ENCODE measurements at regions not wholly inside any gene's neighbourhood (a gene's known extent, or its start where the extent isn't known, plus 50 kb on each side); places are given as distances from the start of the nearest gene placed in this dataset.

DNA sequence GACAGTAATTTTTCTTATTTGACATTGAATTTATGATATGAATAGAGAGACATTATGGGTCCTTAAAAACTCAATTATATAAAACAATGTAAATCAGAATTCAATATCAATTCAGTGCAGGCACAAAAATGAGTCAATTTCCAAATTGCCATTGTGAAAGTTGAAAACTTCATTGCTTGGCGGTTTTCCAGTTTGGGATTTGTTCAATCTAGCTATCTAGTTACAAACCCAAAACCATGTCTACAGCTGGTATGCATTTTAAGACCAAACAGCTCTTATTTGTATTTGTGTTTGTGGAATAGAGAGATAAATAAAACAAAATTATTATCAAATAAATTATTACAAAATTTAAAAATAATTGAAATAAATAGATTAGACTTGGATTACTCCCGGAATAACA lies 1206.6 kb upstream of the RAG2 start:
- H2BK12ac ChIP-seq (ENCODE audit: insufficient read length, low read depth, low read length) = no peak overlapping the region
- H3K56ac ChIP-seq (ENCODE audit: insufficient read length, low read depth, low read length) = no peak overlapping the region
- no peaks in the 10 kb centered on the region; a peak in 1 of 7 replicates for H3K36me3 Mint-ChIP-seq (ENCODE audit: insufficient read depth in 1 of 3, low read depth in 3 of 3)
- H2BK120ac ChIP-seq (ENCODE audit: low read depth, low read length, poor library complexity, severe bottlenecking) = no peak overlapping the region
- H3K23me2 ChIP-seq (ENCODE audit: insufficient read length, low read depth, low read length, poor library complexity, severe bottlenecking) = no peaks in the 10 kb centered on the region
- TF ChIP-seq, protein P1, sequence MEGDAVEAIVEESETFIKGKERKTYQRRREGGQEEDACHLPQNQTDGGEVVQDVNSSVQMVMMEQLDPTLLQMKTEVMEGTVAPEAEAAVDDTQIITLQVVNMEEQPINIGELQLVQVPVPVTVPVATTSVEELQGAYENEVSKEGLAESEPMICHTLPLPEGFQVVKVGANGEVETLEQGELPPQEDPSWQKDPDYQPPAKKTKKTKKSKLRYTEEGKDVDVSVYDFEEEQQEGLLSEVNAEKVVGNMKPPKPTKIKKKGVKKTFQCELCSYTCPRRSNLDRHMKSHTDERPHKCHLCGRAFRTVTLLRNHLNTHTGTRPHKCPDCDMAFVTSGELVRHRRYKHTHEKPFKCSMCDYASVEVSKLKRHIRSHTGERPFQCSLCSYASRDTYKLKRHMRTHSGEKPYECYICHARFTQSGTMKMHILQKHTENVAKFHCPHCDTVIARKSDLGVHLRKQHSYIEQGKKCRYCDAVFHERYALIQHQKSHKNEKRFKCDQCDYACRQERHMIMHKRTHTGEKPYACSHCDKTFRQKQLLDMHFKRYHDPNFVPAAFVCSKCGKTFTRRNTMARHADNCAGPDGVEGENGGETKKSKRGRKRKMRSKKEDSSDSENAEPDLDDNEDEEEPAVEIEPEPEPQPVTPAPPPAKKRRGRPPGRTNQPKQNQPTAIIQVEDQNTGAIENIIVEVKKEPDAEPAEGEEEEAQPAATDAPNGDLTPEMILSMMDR (conservative IDR thresholded peaks at IDR 0.05) = no peak
- H3K4me1 ChIP-seq (ENCODE audit: insufficient read depth, low read length) = no peaks in the 10 kb centered on the region
- no peak overlapping the region for H3K27ac Mint-ChIP-seq
- H3K14ac ChIP-seq (ENCODE audit: insufficient read depth, low read length) = no peak overlapping the region
- H2AK5ac ChIP-seq (ENCODE audit: insufficient read length, low read length) = no peak overlapping the region
- no peaks in the 10 kb centered on the region for H3K9me3 ChIP-seq (ENCODE audit: control insufficient read depth, low read depth, low read length)
- H3K9ac ChIP-seq (ENCODE audit: extremely low read depth, insufficient read length, low read length) = no peak overlapping the region
- no peak overlapping the region for H2AFZ ChIP-seq (ENCODE audit: low read length)
- H4K5ac ChIP-seq (ENCODE audit: insufficient read length, low read depth, low read length) = no peak overlapping the region
- H3K27me3 Mint-ChIP-seq (ENCODE audit: low read depth) = no peaks in the 10 kb centered on the region
- no peaks in the 10 kb centered on the region for H4K20me1 ChIP-seq (ENCODE audit: control insufficient read depth, insufficient read depth, insufficient read length)
- no peak overlapping the region for H3K4ac ChIP-seq (ENCODE audit: low read depth, low read length)
- H3T11ph ChIP-seq (ENCODE audit: low read length) = no peak overlapping the region
- no peak overlapping the region for H4K8ac ChIP-seq (replicated peaks; ENCODE audit: insufficient read length, low read depth, low read length)
- H3K79me1 ChIP-seq (ENCODE audit: insufficient read depth, low read depth, low read length, poor library complexity, severe bottlenecking) = no peaks in the 10 kb centered on the region
- H3K27me3 ChIP-seq (ENCODE audit: insufficient read depth, low read length) = no peaks in the 10 kb centered on the region
- H2BK15ac ChIP-seq (ENCODE audit: low read depth, low read length) = no peak overlapping the region
- H3K9me3 Mint-ChIP-seq = no peaks in the 10 kb centered on the region
- WGBS (ENCODE audit: extremely low coverage, insufficient read length, low lambda C conversion rate) = no CpG with 5 or more reads among the region's 2 CpGs
- no peak overlapping the region for H3K23ac ChIP-seq (ENCODE audit: insufficient read length, low read depth, low read length)
- H3K4me3 Mint-ChIP-seq = no peak overlapping the region
- H3K27ac ChIP-seq (ENCODE audit: insufficient read length, low read depth, low read length) = no peak overlapping the region
- no peak overlapping the region for H2BK5ac ChIP-seq (ENCODE audit: insufficient read length, low read length)
- H3K79me2 ChIP-seq (ENCODE audit: insufficient read depth, low read length) = no peaks in the 10 kb centered on the region
- no peaks in the 10 kb centered on the region for H3K4me1 Mint-ChIP-seq
- H2BK20ac ChIP-seq (ENCODE audit: low read depth, low read length, poor library complexity, severe bottlenecking) = no peak overlapping the region
- H3K4me2 ChIP-seq (ENCODE audit: insufficient read depth, insufficient read length, low read length) = no peak overlapping the region
- no peak overlapping the region for H4K91ac ChIP-seq (ENCODE audit: insufficient read length, low read depth, low read length)
- no peak for DNase-seq
- H3K18ac ChIP-seq (ENCODE audit: insufficient read length, low read depth, low read length) = no peak overlapping the region
